Nephron (organoid): ENCODE measurements at regions not wholly inside any gene's neighbourhood (a gene's known extent, or its start where the extent isn't known, plus 50 kb on each side); places are given as distances from the start of the nearest gene placed in this dataset.
A peak's percentile ranks its signal among the peaks of the same experiment; 100 is the strongest.

Experiments used
- H3K27ac Mint-ChIP-seq, 3 experiments: 2 replicates each; pipeline ENCODE4 v1.8.0; 2020; ENCODE audit warnings: mixed read lengths in 3 of 3, mild to moderate bottlenecking in 2 of 3, moderate library complexity in 1 of 3
- H3K27me3 Mint-ChIP-seq: 2 replicates; pipeline ENCODE4 v1.8.0; 2021; ENCODE audit warnings: low read depth, mild to moderate bottlenecking, moderate library complexity, mixed read lengths
- H3K36me3 Mint-ChIP-seq: 2 replicates; pipeline ENCODE4 v1.8.0; 2020; ENCODE audit warnings: low read depth, mixed read lengths
- H3K4me1 Mint-ChIP-seq: 2 replicates; pipeline ENCODE4 v1.8.0; 2020; ENCODE audit warnings: mixed read lengths
- H3K4me3 Mint-ChIP-seq, 3 experiments: 2 replicates each; pipeline ENCODE4 v1.8.0; 2020; ENCODE audit warnings: mild to moderate bottlenecking in 3 of 3, mixed read lengths in 3 of 3, moderate library complexity in 2 of 3
- H3K9me3 Mint-ChIP-seq: 2 replicates; pipeline ENCODE4 v1.8.0; 2020; ENCODE audit warnings: mixed read lengths
- TF ChIP-seq, protein P1 (sequence below), 3 experiments: fragments of 200-600 bp; sonication (generic); IDR thresholded peaks; one replicate each; pipeline ENCODE4 v1.5.0; 2021; ENCODE audit warnings: antibody characterized with exemption in 3 of 3; ENCODE audit not compliant: unreplicated experiment in 3 of 3

DNA sequence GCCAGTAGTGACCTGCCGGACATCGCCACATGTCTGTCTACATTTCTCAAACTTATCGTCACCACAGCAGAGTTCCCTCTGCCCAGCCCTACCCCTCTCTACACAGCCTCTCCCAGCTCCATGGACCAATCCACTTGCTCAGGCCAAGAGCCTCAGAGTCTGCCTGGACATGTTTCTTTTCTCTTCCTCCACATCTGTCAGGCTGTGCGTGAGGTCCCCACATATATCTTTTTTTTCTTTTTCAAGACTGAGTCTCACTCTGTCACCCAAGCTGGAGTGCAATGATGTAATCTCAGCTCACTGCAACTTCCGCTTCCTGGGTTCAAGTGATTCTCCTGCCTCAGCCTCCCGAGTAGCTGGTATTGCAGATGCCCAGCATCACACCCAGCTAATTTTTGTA is 62.7 kb upstream of the GGTA1 start:
- peaks cover 9% of the 10 kb centered on the region for H3K27me3 Mint-ChIP-seq
- H3K4me1 Mint-ChIP-seq = peaks cover 54% of the 10 kb centered on the region
- TF ChIP-seq, protein P1, sequence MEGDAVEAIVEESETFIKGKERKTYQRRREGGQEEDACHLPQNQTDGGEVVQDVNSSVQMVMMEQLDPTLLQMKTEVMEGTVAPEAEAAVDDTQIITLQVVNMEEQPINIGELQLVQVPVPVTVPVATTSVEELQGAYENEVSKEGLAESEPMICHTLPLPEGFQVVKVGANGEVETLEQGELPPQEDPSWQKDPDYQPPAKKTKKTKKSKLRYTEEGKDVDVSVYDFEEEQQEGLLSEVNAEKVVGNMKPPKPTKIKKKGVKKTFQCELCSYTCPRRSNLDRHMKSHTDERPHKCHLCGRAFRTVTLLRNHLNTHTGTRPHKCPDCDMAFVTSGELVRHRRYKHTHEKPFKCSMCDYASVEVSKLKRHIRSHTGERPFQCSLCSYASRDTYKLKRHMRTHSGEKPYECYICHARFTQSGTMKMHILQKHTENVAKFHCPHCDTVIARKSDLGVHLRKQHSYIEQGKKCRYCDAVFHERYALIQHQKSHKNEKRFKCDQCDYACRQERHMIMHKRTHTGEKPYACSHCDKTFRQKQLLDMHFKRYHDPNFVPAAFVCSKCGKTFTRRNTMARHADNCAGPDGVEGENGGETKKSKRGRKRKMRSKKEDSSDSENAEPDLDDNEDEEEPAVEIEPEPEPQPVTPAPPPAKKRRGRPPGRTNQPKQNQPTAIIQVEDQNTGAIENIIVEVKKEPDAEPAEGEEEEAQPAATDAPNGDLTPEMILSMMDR (IDR thresholded peaks at IDR 0.05; ENCODE audit: unreplicated experiment in 3 of 3) = no peak
- peak overlapping the region in 2 of 3 experiments; percentile 88 to 89 for H3K27ac Mint-ChIP-seq
- no peaks in the 10 kb centered on the region for H3K36me3 Mint-ChIP-seq
- no peaks in the 10 kb centered on the region for H3K9me3 Mint-ChIP-seq
- peak overlapping the region in 1 of 3 experiments; percentile 27 for H3K4me3 Mint-ChIP-seq

DNA sequence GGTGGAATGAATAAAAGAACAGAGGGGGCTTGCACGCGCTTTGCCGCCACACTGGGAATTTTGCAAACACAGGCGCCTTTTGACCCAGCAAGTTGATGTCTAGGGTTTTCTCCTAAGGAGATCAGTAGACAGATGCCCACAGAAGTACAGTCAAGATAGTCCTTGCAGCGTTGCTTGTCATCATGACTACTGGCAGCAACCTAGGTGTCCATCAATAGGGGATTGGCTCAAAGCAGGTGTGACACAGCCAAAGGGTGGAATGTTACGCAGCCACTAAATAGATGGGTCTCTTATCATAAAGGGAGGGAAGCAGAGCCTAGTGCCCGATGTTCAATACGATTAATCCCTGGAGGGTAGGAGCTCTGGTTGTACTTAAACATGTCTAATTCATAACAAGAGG is 63.8 kb upstream of the GGTA1 start:
- Mint-ChIP-seq H3K27ac (peak overlapping the region in 2 of 3 experiments; percentile 88 to 89), H3K4me1 (peaks cover 54% of the 10 kb centered on the region), H3K9me3 (no peaks in the 10 kb centered on the region), H3K36me3 (no peaks in the 10 kb centered on the region), H3K4me3 (peak overlapping the region in 2 of 3 experiments; percentile 14 to 41), H3K27me3 (peaks cover 9% of the 10 kb centered on the region)
- TF ChIP-seq, protein P1 (IDR thresholded peaks at IDR 0.05; ENCODE audit: unreplicated experiment in 3 of 3) = no peak

DNA sequence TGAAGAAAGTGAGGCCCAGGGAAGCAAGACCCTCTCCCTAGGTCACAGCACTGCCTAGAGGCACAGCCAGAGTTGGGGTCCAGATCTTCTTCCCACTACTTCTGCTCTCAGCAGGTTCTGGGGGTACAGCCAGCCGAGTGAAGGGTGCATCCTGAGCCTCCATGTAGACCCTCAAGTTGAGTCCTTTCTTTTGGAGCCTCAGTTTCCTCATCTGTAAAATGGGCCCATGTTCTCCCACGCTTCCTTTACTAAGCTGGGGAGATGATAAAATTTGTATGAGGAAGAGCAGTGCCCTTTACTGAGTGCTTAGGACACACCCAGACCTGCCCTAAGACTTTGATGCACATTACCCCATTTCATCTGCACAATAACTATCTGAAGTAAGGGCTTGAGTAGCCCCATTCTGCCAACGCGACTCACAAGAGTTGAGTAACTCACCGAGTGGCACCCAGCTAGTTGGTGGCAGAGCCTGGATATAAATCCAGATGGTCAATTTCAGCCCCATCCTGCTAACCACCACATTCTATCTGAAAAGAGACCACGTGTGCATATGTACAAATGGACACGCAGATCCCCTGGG is 64.3 kb upstream of the GGTA1 start:
- no peaks in the 10 kb centered on the region for H3K9me3 Mint-ChIP-seq
- TF ChIP-seq, protein P1 (IDR thresholded peaks at IDR 0.05; ENCODE audit: unreplicated experiment in 3 of 3) = no peak
- peak overlapping the region in 2 of 3 experiments; percentile 88 to 89 for H3K27ac Mint-ChIP-seq
- H3K4me1 Mint-ChIP-seq = peaks cover 55% of the 10 kb centered on the region
- H3K27me3 Mint-ChIP-seq = peaks cover 9% of the 10 kb centered on the region
- peak overlapping the region in 1 of 3 experiments; percentile 41 for H3K4me3 Mint-ChIP-seq
- H3K36me3 Mint-ChIP-seq = no peaks in the 10 kb centered on the region

DNA sequence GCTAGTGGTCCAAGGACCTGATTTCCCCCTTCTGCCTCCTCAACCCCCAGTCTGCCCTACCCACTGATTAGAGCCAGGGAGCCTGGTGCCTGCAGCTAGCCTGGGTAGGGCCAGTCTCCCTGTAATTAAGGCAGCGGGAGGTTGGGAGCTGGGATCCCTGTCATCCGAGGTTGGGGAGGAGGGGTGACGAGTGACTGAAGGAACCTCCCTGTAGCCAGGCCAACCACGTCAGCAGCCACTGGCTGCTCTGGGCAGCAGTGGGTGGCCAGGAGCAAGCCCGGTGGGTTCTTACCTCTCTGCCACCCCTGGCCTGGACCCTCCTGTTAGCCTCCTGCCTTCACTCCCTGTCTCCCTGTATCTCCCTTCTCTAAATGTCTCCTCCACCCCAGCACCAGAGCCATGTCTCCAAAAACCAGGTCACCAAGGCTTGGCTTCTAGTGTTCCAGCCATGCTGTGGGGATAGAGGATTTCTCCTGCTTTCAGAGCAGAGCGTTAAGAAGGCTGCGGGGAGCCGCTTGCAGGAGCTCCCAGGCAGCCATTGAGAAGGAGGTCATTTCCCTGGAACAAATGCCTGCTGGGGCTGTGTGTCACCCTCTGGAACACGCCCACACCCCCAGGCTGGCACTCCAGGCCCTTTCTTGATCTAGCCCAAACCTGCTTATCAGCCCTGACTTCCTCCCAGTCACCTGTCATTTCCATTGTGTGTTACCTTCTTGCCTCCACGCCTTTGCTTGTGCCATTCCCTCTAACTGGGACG is 65.0 kb upstream of the GGTA1 start:
- Mint-ChIP-seq H3K4me3 (peak overlapping the region in 1 of 3 experiments; percentile 35), H3K27ac (peak overlapping the region in 2 of 3 experiments; percentile 61 to 89), H3K4me1 (peaks cover 58% of the 10 kb centered on the region), H3K36me3 (no peaks in the 10 kb centered on the region), H3K27me3 (peaks cover 9% of the 10 kb centered on the region), H3K9me3 (no peaks in the 10 kb centered on the region)
- TF ChIP-seq, protein P1 (IDR thresholded peaks at IDR 0.05; ENCODE audit: unreplicated experiment in 3 of 3) = no peak

DNA sequence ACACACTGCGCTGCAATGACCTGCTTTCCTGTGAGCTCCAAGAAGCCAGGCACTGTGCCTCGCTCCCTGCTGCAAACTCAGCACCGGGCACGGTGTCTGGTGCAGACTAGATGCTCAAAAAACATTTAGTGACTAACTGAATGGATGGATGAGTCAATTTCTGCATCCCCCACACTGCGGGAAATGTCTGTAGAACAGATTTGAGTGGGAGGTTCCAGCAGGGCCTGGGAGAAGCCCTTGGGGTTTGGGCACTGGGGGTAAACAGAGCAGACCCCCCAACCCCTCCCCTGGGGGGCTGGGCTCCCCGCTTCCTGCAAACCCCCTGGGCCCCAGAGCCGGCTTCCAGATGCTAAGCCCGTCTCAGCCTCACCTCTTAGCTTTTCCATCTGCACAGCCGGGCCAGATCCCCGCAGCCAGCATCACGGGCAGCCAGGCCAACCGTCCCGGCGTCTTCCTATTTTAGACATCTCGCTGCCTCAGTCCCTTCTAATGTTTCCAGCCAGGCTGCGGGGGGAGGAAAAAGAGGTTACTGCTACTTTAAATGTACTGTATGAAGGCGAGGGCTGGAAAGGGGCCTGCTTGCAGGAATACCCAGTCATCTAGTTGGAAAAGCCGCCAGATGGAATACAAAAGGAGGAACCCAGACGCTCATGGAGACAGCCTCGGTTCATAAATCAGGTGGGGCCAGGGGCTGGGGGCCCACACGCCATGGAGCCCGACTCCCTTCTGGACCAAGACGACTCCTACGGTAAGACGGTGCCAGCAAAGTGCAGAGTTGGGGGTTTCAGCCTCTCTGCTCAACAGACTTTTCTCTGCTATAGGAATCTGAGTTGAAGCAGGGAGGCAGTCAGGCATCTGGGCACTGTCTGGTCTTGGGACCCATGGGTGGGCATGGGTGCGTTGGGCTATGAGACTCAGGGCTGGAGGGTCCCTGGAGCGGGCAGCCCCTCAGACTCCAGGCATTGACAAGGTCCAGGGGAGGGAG is 67.1 kb upstream of the GGTA1 start:
- peaks cover 8% of the 10 kb centered on the region for H3K27me3 Mint-ChIP-seq
- H3K4me3 Mint-ChIP-seq = peak overlapping the region; percentile 80 to 83 (median 82)
- no peaks in the 10 kb centered on the region for H3K9me3 Mint-ChIP-seq
- TF ChIP-seq, protein P1 (IDR thresholded peaks at IDR 0.05; ENCODE audit: unreplicated experiment in 3 of 3) = no peak
- no peaks in the 10 kb centered on the region for H3K36me3 Mint-ChIP-seq
- peak overlapping the region; percentile 99 to 100 (median 99) for H3K27ac Mint-ChIP-seq
- H3K4me1 Mint-ChIP-seq = peaks cover 57% of the 10 kb centered on the region
